HCT116 (cell line): ENCODE measurements at regions not wholly inside any gene's neighbourhood (a gene's known extent, or its start where the extent isn't known, plus 50 kb on each side); places are given as distances from the start of the nearest gene placed in this dataset.

Source experiments
- ATAC-seq: fragments of 200-7000 bp; cut with Tn5 transposase; 2 replicates; pipeline ENCODE4 v1.9.1; 2020; ENCODE audit warnings: mild to moderate bottlenecking, moderate library complexity
- BruUV-seq: library from RNA; stranded (reverse); fragments of 400-500 nt; replicated peaks from 2 replicates; lab custom pipeline; 2021; lab: Mats Ljungman, UMichigan
- CTCF ChIA-PET: fragments of 300-600 bp; sonication (Branson Sonifier 250); formaldehyde crosslinking; loops from one replicate; lab custom pipeline; 2021; ENCODE audit warnings: antibody characterized with exemption; lab: Charles Lee
- POLR2A ChIA-PET: fragments of 300-600, 350-600 bp; sonication (Branson Sonifier 250); formaldehyde crosslinking; loops from one replicate; lab custom pipeline; 2021; ENCODE audit warnings: antibody characterized with exemption; lab: Charles Lee
- RAD21 ChIA-PET, 2 experiments: fragments of 300-600 bp; sonication (Branson Sonifier 250); formaldehyde crosslinking; loops; one replicate each; lab custom pipeline; 2023; ENCODE audit warnings: low total read pairs in 2 of 2; ENCODE audit not compliant: uncharacterized antibody in 2 of 2, unreplicated experiment in 2 of 2, low non-redundant PET in 1 of 2; lab: Charles Lee
- DNase-seq: peaks from one replicate; pipeline ENCODE4 v3.0.0-alpha.2; 2010; ENCODE audit warnings: low read depth, low spot score
- H2AFZ ChIP-seq: fragments of 200-600 bp; shearing (Covaris generic), sonication (generic); 2 replicates; pipeline ENCODE4 v1.6.1; 2017; ENCODE audit warnings: low read depth, mixed run types, mixed read lengths, antibody characterized with exemption, low read length; ENCODE audit not compliant: poor library complexity, severe bottlenecking
- H3K27ac ChIP-seq: 2 replicates; pipeline ENCODE4 v1.5.1; 2012; ENCODE audit warnings: low read depth, low read length
- H3K27me3 ChIP-seq: fragments of 200-600 bp; sonication (generic); 2 replicates; pipeline ENCODE4 v1.6.1; 2016; ENCODE audit warnings: mixed run types, low read length, mixed read lengths; ENCODE audit not compliant: insufficient read depth
- H3K36me3 ChIP-seq, 2 experiments: fragments of 200-500 bp in 1 of 2; fragments of 200-600 bp in 1 of 2; sonication (Bioruptor generic) in 1 of 2; sonication (generic) in 1 of 2; 2 replicates each; pipeline versions ENCODE4 v1.5.1 to v1.6.1; 2014 to 2016; ENCODE audit warnings: low read length in 2 of 2, inconsistent platforms in 1 of 2, mixed read lengths in 1 of 2, mixed run types in 1 of 2; ENCODE audit not compliant: insufficient read depth in 2 of 2, control insufficient read depth in 1 of 2
- H3K4me1 ChIP-seq, 2 experiments: fragments of 200-600 bp in 1 of 2; sonication (generic) in 1 of 2; 2 replicates each; pipeline versions ENCODE4 v1.5.1 to v1.6.1; 2012 to 2017; ENCODE audit warnings: low read length in 2 of 2, inconsistent platforms in 1 of 2, mild to moderate bottlenecking in 1 of 2, mixed read lengths in 1 of 2, mixed run types in 1 of 2, moderate library complexity in 1 of 2; ENCODE audit not compliant: insufficient read depth in 2 of 2, control insufficient read depth in 1 of 2
- H3K4me2 ChIP-seq: fragments of 200-600 bp; sonication (generic); 2 replicates; pipeline ENCODE4 v1.6.1; 2017; ENCODE audit warnings: mixed run types, low read length, mixed read lengths
- H3K4me3 ChIP-seq, 2 experiments: fragments of 200-600 bp in 1 of 2; sonication (generic) in 1 of 2; replicated peaks in 1 of 2; 2 replicates each; pipeline ENCODE4 v1.5.1; 2011 to 2016; ENCODE audit warnings: low read length in 2 of 2, control low read depth in 1 of 2, low read depth in 1 of 2, mild to moderate bottlenecking in 1 of 2, mixed read lengths in 1 of 2, mixed run types in 1 of 2
- H3K79me2 ChIP-seq: fragments of 200-600 bp; sonication (generic); 2 replicates; pipeline ENCODE4 v1.6.1; 2017; ENCODE audit warnings: mild to moderate bottlenecking, mixed run types, low read length, moderate library complexity, mixed read lengths; ENCODE audit not compliant: insufficient read depth
- H3K9ac ChIP-seq: fragments of 200-600 bp; sonication (generic); 2 replicates; pipeline ENCODE4 v1.6.1; 2016; ENCODE audit warnings: low read length, mixed read lengths
- H3K9me2 ChIP-seq: fragments of 200-600 bp; sonication (generic), shearing (Covaris generic); 2 replicates; pipeline ENCODE4 v1.6.1; 2017; ENCODE audit warnings: mixed run types, mild to moderate bottlenecking, moderate library complexity; ENCODE audit not compliant: insufficient read depth
- H3K9me3 ChIP-seq, 2 experiments: fragments of 200-500 bp in 1 of 2; fragments of 200-600 bp in 1 of 2; sonication (Bioruptor generic) in 1 of 2; sonication (generic) in 1 of 2; 2 replicates each; pipeline ENCODE4 v1.6.1; 2014 to 2017; ENCODE audit warnings: low read length in 2 of 2, mixed read lengths in 2 of 2, inconsistent platforms in 1 of 2, low read depth in 1 of 2, mild to moderate bottlenecking in 1 of 2, mixed run types in 1 of 2, moderate library complexity in 1 of 2; ENCODE audit not compliant: control insufficient read depth in 1 of 2, insufficient read depth in 1 of 2
- H4K20me1 ChIP-seq: fragments of 200-600 bp; sonication (generic), shearing (Covaris generic); 2 replicates; pipeline ENCODE4 v1.6.1; 2017; ENCODE audit warnings: mixed run types, mild to moderate bottlenecking, moderate library complexity; ENCODE audit not compliant: insufficient read depth
- CBX3 ChIP-seq: IDR thresholded peaks from 2 replicates; pipeline ENCODE4 v1.6.1; 2012; ENCODE audit warnings: low read depth
- CEBPB ChIP-seq: IDR thresholded peaks from 2 replicates; pipeline ENCODE4 v1.6.1; 2012; ENCODE audit warnings: low read depth
- EGR1 ChIP-seq: IDR thresholded peaks from 2 replicates; pipeline ENCODE4 v1.6.1; 2012; ENCODE audit warnings: low read depth
- ELF1 ChIP-seq: IDR thresholded peaks from 2 replicates; pipeline ENCODE4 v1.6.1; 2012; ENCODE audit warnings: low read depth, borderline replicate concordance
- EZH2 ChIP-seq: fragments of 200-600 bp; sonication (generic); IDR thresholded peaks from 2 replicates; pipeline ENCODE4 v1.6.1; 2017; ENCODE audit warnings: antibody characterized with exemption, mixed run types
- EZH2phosphoT487 ChIP-seq: fragments of 200-600 bp; IDR thresholded peaks from 2 replicates; pipeline ENCODE4 v1.6.1; 2018; ENCODE audit warnings: antibody characterized with exemption, borderline replicate concordance
- JUND ChIP-seq: IDR thresholded peaks from 2 replicates; pipeline ENCODE4 v1.6.1; 2012
- POLR2AphosphoS5 ChIP-seq: IDR thresholded peaks from 2 replicates; pipeline ENCODE4 v1.6.1; 2011; ENCODE audit warnings: mild to moderate bottlenecking, low read depth, low read length, moderate library complexity
- RAD21 ChIP-seq: IDR thresholded peaks from 2 replicates; pipeline ENCODE4 v1.6.1; 2012; ENCODE audit warnings: low read depth, mild to moderate bottlenecking
- SP1 ChIP-seq: IDR thresholded peaks from 2 replicates; pipeline ENCODE4 v1.6.1; 2012; ENCODE audit warnings: low read depth
- SRF ChIP-seq: IDR thresholded peaks from 2 replicates; pipeline ENCODE4 v1.6.1; 2012; ENCODE audit warnings: low read depth
- TCF7L2 ChIP-seq: IDR thresholded peaks from 2 replicates; pipeline ENCODE4 v1.7.0; 2011; ENCODE audit warnings: borderline replicate concordance, inconsistent platforms; ENCODE audit not compliant: insufficient read depth, insufficient read length; ENCODE audit errors: extremely low read depth
- ZFX ChIP-seq: fragments of 450-650 bp; IDR thresholded peaks from 2 replicates; pipeline ENCODE4 v1.6.1; 2017
- ZNF274 ChIP-seq: fragments of 200-500 bp; sonication (Bioruptor generic); IDR thresholded peaks from 2 replicates; pipeline ENCODE4 v1.6.1; 2014; ENCODE audit warnings: mild to moderate bottlenecking, low read depth, low read length, inconsistent platforms
- intact Hi-C: fragments of 100-400 bp; cut with micrococcal nuclease; formaldehyde crosslinking; loops from 2 replicates; pipeline ENCODE4 v1.10.0; 2022
- TF ChIP-seq, protein P1 (sequence below): IDR thresholded peaks from 2 replicates; pipeline ENCODE4 v1.6.1; 2012; ENCODE audit warnings: low read depth
- TF ChIP-seq, protein P2 (sequence below), 3 experiments: fragments of 200-600 bp in 1 of 3; sonication (generic) in 1 of 3; IDR thresholded peaks in 2 of 3; conservative IDR thresholded peaks in 1 of 3; 2 replicates each; pipeline ENCODE4 v1.5.1; 2012 to 2017; ENCODE audit warnings: low read depth in 2 of 3, low read length in 2 of 3, antibody characterized with exemption in 1 of 3, borderline replicate concordance in 1 of 3, control low read depth in 1 of 3, mild to moderate bottlenecking in 1 of 3, mixed read lengths in 1 of 3, mixed run types in 1 of 3, moderate library complexity in 1 of 3; ENCODE audit not compliant: insufficient read depth in 1 of 3
- TF ChIP-seq, protein P3 (sequence below): IDR thresholded peaks from 2 replicates; pipeline ENCODE4 v1.6.1; 2012
- TF ChIP-seq, protein P4 (sequence below): IDR thresholded peaks from 2 replicates; pipeline ENCODE4 v1.6.1; 2012
- TF ChIP-seq, protein P5 (sequence below): IDR thresholded peaks from 2 replicates; pipeline ENCODE4 v1.6.1; 2011; ENCODE audit warnings: mild to moderate bottlenecking, low read length, moderate library complexity; ENCODE audit not compliant: insufficient replicate concordance; ENCODE audit errors: extremely low read depth

DNA sequence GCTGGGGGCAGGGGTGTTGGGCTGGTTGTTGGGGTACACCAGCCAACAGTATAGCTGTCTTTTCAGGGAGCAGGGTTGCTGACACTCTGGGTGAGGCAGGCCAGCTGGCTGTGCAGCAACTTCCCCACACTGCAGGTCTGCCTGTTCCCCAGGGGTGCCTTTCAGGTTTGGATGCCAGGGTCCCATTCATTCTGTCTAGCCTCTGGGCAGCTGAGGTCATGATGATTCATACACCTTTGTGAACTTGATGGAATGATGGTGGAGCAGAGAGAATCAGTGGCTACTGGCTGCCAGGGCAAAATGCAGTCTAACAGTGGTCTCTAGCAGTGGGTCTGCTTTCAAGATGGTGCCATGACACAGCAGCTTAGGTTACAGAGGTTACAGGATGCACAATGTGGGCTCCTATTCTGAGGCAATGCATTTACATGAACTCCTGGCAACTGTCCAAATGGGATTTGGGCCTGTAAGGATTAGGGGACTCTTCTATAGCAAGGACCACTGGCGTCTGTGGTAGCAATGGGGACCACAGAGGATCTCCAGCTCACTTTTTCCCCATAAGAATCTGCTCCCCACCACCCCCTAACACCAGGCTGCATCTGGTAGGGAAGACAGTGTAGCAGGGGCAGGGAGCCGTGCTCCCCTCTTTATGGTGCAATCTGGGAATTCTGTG, 103.7 kb downstream of the FEM1C start:
- H3K4me2 ChIP-seq: 0 out of 2 replicates have a peak overlapping the region, but pooled peaks have one; percentile 10
- H3K9ac ChIP-seq: no peak overlapping the region
- no peaks in the 10 kb centered on the region for H3K27me3 ChIP-seq
- ATAC-seq (no peak), DNase-seq (no peak)
- peaks cover 0 to 21% of the 10 kb centered on the region in 2 experiments; a peak in 2 of 4 replicates for H3K4me1 ChIP-seq
- no peaks in the 10 kb centered on the region for H4K20me1 ChIP-seq
- BruUV-seq: no TSS peak
- H3K4me3 ChIP-seq: no peak overlapping the region
- H3K9me2 ChIP-seq: no peaks in the 10 kb centered on the region
- no peaks in the 10 kb centered on the region for H3K9me3 ChIP-seq
- no peaks in the 10 kb centered on the region for H3K79me2 ChIP-seq
- ChIA-PET RAD21 (no interaction called here), CTCF (no interaction called here), POLR2A (no interaction called here)
- no peaks in the 10 kb centered on the region for H3K36me3 ChIP-seq
- no peak overlapping the region for H2AFZ ChIP-seq
- intact Hi-C loops: no loop called here
- no peak overlapping the region for H3K27ac ChIP-seq
- TF ChIP-seq, protein P1, sequence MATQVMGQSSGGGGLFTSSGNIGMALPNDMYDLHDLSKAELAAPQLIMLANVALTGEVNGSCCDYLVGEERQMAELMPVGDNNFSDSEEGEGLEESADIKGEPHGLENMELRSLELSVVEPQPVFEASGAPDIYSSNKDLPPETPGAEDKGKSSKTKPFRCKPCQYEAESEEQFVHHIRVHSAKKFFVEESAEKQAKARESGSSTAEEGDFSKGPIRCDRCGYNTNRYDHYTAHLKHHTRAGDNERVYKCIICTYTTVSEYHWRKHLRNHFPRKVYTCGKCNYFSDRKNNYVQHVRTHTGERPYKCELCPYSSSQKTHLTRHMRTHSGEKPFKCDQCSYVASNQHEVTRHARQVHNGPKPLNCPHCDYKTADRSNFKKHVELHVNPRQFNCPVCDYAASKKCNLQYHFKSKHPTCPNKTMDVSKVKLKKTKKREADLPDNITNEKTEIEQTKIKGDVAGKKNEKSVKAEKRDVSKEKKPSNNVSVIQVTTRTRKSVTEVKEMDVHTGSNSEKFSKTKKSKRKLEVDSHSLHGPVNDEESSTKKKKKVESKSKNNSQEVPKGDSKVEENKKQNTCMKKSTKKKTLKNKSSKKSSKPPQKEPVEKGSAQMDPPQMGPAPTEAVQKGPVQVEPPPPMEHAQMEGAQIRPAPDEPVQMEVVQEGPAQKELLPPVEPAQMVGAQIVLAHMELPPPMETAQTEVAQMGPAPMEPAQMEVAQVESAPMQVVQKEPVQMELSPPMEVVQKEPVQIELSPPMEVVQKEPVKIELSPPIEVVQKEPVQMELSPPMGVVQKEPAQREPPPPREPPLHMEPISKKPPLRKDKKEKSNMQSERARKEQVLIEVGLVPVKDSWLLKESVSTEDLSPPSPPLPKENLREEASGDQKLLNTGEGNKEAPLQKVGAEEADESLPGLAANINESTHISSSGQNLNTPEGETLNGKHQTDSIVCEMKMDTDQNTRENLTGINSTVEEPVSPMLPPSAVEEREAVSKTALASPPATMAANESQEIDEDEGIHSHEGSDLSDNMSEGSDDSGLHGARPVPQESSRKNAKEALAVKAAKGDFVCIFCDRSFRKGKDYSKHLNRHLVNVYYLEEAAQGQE: no peak
- TF ChIP-seq SP1: no peak
- TF ChIP-seq, protein P2, sequence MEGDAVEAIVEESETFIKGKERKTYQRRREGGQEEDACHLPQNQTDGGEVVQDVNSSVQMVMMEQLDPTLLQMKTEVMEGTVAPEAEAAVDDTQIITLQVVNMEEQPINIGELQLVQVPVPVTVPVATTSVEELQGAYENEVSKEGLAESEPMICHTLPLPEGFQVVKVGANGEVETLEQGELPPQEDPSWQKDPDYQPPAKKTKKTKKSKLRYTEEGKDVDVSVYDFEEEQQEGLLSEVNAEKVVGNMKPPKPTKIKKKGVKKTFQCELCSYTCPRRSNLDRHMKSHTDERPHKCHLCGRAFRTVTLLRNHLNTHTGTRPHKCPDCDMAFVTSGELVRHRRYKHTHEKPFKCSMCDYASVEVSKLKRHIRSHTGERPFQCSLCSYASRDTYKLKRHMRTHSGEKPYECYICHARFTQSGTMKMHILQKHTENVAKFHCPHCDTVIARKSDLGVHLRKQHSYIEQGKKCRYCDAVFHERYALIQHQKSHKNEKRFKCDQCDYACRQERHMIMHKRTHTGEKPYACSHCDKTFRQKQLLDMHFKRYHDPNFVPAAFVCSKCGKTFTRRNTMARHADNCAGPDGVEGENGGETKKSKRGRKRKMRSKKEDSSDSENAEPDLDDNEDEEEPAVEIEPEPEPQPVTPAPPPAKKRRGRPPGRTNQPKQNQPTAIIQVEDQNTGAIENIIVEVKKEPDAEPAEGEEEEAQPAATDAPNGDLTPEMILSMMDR (IDR thresholded peaks at IDR 0.05 in 2 of 3, conservative IDR thresholded peaks at IDR 0.05 in 1 of 3; ENCODE audit: borderline replicate concordance in 1 of 3, insufficient read depth in 1 of 3, low read depth in 2 of 3, low read length in 2 of 3): no peak
- TF ChIP-seq SRF: no peak
- TF ChIP-seq TCF7L2: no peak
- no peak for TF ChIP-seq EZH2phosphoT487
- TF ChIP-seq, protein P3, sequence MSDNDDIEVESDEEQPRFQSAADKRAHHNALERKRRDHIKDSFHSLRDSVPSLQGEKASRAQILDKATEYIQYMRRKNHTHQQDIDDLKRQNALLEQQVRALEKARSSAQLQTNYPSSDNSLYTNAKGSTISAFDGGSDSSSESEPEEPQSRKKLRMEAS: no peak
- TF ChIP-seq RAD21: no peak
- TF ChIP-seq CEBPB: no peak
- no peak for TF ChIP-seq ELF1
- no peak for TF ChIP-seq JUND
- no peak for TF ChIP-seq POLR2AphosphoS5
- no peak for TF ChIP-seq ZNF274
- no peak for TF ChIP-seq EGR1
- no peak for TF ChIP-seq ZFX
- TF ChIP-seq, protein P4, sequence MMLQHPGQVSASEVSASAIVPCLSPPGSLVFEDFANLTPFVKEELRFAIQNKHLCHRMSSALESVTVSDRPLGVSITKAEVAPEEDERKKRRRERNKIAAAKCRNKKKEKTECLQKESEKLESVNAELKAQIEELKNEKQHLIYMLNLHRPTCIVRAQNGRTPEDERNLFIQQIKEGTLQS: no peak
- TF ChIP-seq CBX3: no peak
- no peak for TF ChIP-seq EZH2
- TF ChIP-seq, protein P5, sequence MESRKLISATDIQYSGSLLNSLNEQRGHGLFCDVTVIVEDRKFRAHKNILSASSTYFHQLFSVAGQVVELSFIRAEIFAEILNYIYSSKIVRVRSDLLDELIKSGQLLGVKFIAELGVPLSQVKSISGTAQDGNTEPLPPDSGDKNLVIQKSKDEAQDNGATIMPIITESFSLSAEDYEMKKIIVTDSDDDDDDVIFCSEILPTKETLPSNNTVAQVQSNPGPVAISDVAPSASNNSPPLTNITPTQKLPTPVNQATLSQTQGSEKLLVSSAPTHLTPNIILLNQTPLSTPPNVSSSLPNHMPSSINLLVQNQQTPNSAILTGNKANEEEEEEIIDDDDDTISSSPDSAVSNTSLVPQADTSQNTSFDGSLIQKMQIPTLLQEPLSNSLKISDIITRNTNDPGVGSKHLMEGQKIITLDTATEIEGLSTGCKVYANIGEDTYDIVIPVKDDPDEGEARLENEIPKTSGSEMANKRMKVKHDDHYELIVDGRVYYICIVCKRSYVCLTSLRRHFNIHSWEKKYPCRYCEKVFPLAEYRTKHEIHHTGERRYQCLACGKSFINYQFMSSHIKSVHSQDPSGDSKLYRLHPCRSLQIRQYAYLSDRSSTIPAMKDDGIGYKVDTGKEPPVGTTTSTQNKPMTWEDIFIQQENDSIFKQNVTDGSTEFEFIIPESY: no peak
